Keratinocyte (primary cell): ENCODE measurements at regions not wholly inside any gene's neighbourhood (a gene's known extent, or its start where the extent isn't known, plus 50 kb on each side); places are given as distances from the start of the nearest gene placed in this dataset.
A peak's percentile ranks its signal among the peaks of the same experiment; 100 is the strongest.

ENCODE experiments used
- DNase-seq: peaks from one replicate; pipeline ENCODE4 v3.0.0-alpha.2; 2011; ENCODE audit warnings: low read depth, missing footprints, low spot score
- FAIRE-seq: peaks from 2 replicates; lab custom pipeline; 2011; peaks lifted over from hg19 to GRCh38; lab: Jason Lieb, UNC
- H2AFZ ChIP-seq: 2 replicates; pipeline ENCODE4 v1.6.0; 2012; ENCODE audit warnings: low read length, control low read depth, inconsistent platforms; ENCODE audit not compliant: control insufficient read depth
- H3K27ac ChIP-seq: 2 replicates; pipeline ENCODE4 v1.5.1; 2011; ENCODE audit warnings: low read length; ENCODE audit not compliant: control insufficient read depth, insufficient read depth
- H3K27me3 ChIP-seq: 3 replicates; pipeline ENCODE4 v1.6.0; 2011; ENCODE audit warnings: low read length; ENCODE audit not compliant: control insufficient read depth, insufficient read depth; ENCODE audit errors: extremely low read depth
- H3K36me3 ChIP-seq, 2 experiments: 2 replicates in 1 of 2; 3 replicates in 1 of 2; pipeline ENCODE4 v1.5.1; 2011; ENCODE audit warnings: low read length in 2 of 2, mild to moderate bottlenecking in 1 of 2; ENCODE audit not compliant: control insufficient read depth in 2 of 2, insufficient read depth in 2 of 2; ENCODE audit errors: extremely low read depth in 1 of 2
- H3K4me1 ChIP-seq: 3 replicates; pipeline ENCODE4 v1.5.1; 2011; ENCODE audit warnings: low read length; ENCODE audit not compliant: control insufficient read depth, insufficient read depth; ENCODE audit errors: extremely low read depth
- H3K4me2 ChIP-seq: 3 replicates; pipeline ENCODE4 v1.6.0; 2011; ENCODE audit warnings: low read depth, low read length; ENCODE audit not compliant: control insufficient read depth, insufficient read depth; ENCODE audit errors: extremely low read depth
- H3K4me3 ChIP-seq, 3 experiments: fragments of 200-600 bp in 1 of 3; sonication (generic) in 1 of 3; 2 replicates in 2 of 3; 3 replicates in 1 of 3; pipeline ENCODE4 v1.5.1; 2011 to 2016; ENCODE audit warnings: low read length in 3 of 3, mild to moderate bottlenecking in 3 of 3, control low read depth in 2 of 3, inconsistent platforms in 1 of 3, low read depth in 1 of 3, mixed read lengths in 1 of 3, mixed run types in 1 of 3, moderate library complexity in 1 of 3; ENCODE audit not compliant: control insufficient read depth in 2 of 3, insufficient read depth in 2 of 3; ENCODE audit errors: extremely low read depth in 1 of 3
- H3K79me2 ChIP-seq: 2 replicates; pipeline ENCODE4 v1.6.0; 2012; ENCODE audit warnings: low read length; ENCODE audit not compliant: control insufficient read depth, insufficient read depth
- H3K9ac ChIP-seq: 3 replicates; pipeline ENCODE4 v1.6.0; 2011; ENCODE audit warnings: low read length; ENCODE audit not compliant: control insufficient read depth, insufficient read depth; ENCODE audit errors: extremely low read depth
- H3K9me1 ChIP-seq: 3 replicates; pipeline ENCODE4 v1.6.0; 2011; ENCODE audit warnings: low read length; ENCODE audit not compliant: control insufficient read depth, insufficient read depth; ENCODE audit errors: extremely low read depth
- H3K9me3 ChIP-seq: 2 replicates; pipeline ENCODE4 v1.5.1; 2012; ENCODE audit warnings: low read depth, low read length; ENCODE audit not compliant: control insufficient read depth
- H4K20me1 ChIP-seq: 3 replicates; pipeline ENCODE4 v1.6.0; 2011; ENCODE audit warnings: low read length; ENCODE audit not compliant: control insufficient read depth, insufficient read depth; ENCODE audit errors: extremely low read depth
- EZH2 ChIP-seq: IDR thresholded peaks from one replicate; pipeline ENCODE4 v1.6.1; 2012; ENCODE audit warnings: inconsistent platforms, mild to moderate bottlenecking, low read length, moderate library complexity
- dilution Hi-C: fragments of 300-500 bp; cut with MboI; formaldehyde crosslinking; loops from one replicate; pipeline ENCODE4 v1.7.0; 2020; ENCODE audit warnings: low sequenced_read_pairs; ENCODE audit not compliant: extremely low pct_ligation_motif_present
- TF ChIP-seq, protein P1 (sequence below), 3 experiments: IDR thresholded peaks in 1 of 3; conservative IDR thresholded peaks in 1 of 3; optimal IDR thresholded peaks in 1 of 3; 2 replicates in 2 of 3; 3 replicates in 1 of 3; pipeline versions ENCODE3 to v1.5.1; 2011; ENCODE audit warnings: low read length in 3 of 3, mild to moderate bottlenecking in 3 of 3, moderate library complexity in 2 of 3, control low read depth in 1 of 3, inconsistent platforms in 1 of 3; ENCODE audit not compliant: insufficient read depth in 2 of 3; ENCODE audit errors: extremely low read depth in 1 of 3

DNA sequence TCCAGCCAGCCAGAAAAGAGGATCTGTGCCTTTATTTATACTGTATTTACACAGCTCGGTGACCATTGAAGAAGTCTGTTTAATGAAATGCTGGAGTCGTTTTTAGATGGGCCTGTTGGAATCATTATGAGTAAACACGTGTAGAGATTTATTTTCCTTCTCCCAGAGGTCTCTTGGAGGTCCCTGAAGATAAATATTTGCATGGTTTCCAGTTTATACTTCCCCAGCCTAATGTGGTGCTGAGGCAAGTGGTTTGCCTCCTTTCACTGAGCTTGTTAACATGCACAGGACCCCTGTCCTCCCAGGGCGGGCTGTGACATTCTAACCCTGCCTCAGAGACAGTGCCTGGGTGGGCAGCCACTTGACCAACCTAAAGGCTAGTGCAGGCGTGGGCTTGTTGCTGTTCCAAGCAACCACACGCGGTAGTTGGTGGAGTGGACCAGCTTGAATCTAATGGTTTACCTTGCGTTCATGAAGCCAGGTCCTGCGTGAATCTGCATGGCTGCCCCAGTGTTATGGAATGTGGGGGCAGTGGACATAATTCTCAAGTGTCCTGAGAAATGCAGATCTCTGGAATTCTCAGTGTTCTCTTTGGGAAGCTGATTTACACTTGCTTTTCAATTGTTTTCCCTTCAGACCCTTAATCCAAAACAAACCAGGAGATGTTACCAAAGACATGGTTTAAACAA is 130.2 kb upstream of the DLX2 start:
- no peaks in the 10 kb centered on the region for H3K9me3 ChIP-seq
- DNase-seq (no peak), FAIRE-seq (no peak)
- dilution Hi-C loops = no loop called here
- H3K36me3 ChIP-seq = no peaks in the 10 kb centered on the region
- no peak for TF ChIP-seq EZH2
- TF ChIP-seq, protein P1, sequence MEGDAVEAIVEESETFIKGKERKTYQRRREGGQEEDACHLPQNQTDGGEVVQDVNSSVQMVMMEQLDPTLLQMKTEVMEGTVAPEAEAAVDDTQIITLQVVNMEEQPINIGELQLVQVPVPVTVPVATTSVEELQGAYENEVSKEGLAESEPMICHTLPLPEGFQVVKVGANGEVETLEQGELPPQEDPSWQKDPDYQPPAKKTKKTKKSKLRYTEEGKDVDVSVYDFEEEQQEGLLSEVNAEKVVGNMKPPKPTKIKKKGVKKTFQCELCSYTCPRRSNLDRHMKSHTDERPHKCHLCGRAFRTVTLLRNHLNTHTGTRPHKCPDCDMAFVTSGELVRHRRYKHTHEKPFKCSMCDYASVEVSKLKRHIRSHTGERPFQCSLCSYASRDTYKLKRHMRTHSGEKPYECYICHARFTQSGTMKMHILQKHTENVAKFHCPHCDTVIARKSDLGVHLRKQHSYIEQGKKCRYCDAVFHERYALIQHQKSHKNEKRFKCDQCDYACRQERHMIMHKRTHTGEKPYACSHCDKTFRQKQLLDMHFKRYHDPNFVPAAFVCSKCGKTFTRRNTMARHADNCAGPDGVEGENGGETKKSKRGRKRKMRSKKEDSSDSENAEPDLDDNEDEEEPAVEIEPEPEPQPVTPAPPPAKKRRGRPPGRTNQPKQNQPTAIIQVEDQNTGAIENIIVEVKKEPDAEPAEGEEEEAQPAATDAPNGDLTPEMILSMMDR (optimal IDR thresholded peaks at IDR 0.05 in 1 of 3, IDR thresholded peaks at IDR 0.05 in 1 of 3, conservative IDR thresholded peaks at IDR 0.05 in 1 of 3; ENCODE audit: extremely low read depth in 1 of 3, insufficient read depth in 2 of 3, low read length in 3 of 3) = no peak
- H4K20me1 ChIP-seq = no peaks in the 10 kb centered on the region
- peaks cover 64% of the 10 kb centered on the region for H3K4me1 ChIP-seq
- no peak overlapping the region for H2AFZ ChIP-seq
- no peak overlapping the region for H3K9ac ChIP-seq
- H3K4me2 ChIP-seq = peak overlapping the region; percentile 11
- H3K4me3 ChIP-seq = no peak overlapping the region
- H3K9me1 ChIP-seq = no peaks in the 10 kb centered on the region
- no peaks in the 10 kb centered on the region for H3K27me3 ChIP-seq
- H3K79me2 ChIP-seq = no peaks in the 10 kb centered on the region
- H3K27ac ChIP-seq = peak overlapping the region; percentile 95

DNA sequence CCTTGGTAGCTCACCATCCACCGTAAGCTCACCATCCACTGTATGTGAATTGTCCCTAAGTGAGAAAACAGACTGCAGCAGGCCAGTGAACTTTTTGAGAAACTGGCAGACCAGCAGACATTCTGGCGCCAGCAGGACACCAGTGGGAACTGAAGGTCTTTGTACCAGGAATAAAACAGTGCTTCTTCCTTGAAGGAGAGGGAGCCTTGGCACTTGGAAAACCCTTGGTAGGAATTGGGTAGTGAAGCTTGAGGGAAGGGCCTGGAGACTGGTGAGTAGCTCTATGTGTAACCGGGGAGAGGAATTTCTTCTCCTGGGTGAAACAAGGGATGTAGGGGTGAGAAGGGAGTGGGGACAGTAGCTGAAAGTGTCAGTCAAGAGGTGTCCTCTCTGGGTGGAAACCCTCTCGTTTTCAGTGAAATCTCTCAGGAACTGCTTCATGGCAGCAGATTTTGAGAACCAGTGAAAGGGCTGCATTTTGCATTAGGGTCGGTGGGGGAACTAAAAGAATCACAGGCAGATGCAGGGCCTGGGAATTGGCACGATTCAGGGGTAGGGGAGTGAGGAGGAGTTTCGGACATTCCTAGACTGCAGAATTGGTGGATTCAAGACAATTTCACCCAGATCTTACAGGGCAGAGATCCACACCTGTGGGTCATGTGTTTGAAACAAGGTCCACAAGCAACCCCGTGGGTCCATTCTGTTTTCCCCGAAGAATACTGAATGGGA is 131.5 kb upstream of the DLX2 start:
- FAIRE-seq = peak; percentile 65
- no peak overlapping the region for H3K9ac ChIP-seq
- H2AFZ ChIP-seq = no peak overlapping the region

More for the DNA sequence above, 131.5 kb upstream of the DLX2 start:
- H3K4me3 ChIP-seq = no peak overlapping the region
- no peak overlapping the region for H3K27ac ChIP-seq
- no peaks in the 10 kb centered on the region for H3K9me3 ChIP-seq
- H4K20me1 ChIP-seq = no peaks in the 10 kb centered on the region
- no peaks in the 10 kb centered on the region for H3K79me2 ChIP-seq
- peaks cover 51% of the 10 kb centered on the region for H3K4me1 ChIP-seq
- H3K4me2 ChIP-seq = peak overlapping the region; percentile 80
- no peaks in the 10 kb centered on the region for H3K9me1 ChIP-seq
- dilution Hi-C loops = no loop called here
- no peaks in the 10 kb centered on the region for H3K36me3 ChIP-seq
- DNase-seq = no peak
- no peak for TF ChIP-seq EZH2
- TF ChIP-seq, protein P1 (optimal IDR thresholded peaks at IDR 0.05 in 1 of 3, IDR thresholded peaks at IDR 0.05 in 1 of 3, conservative IDR thresholded peaks at IDR 0.05 in 1 of 3; ENCODE audit: extremely low read depth in 1 of 3, insufficient read depth in 2 of 3, low read length in 3 of 3) = no peak
- H3K27me3 ChIP-seq = no peaks in the 10 kb centered on the region
